Karpas-422 (cell line): ENCODE measurements at regions not wholly inside any gene's neighbourhood (a gene's known extent, or its start where the extent isn't known, plus 50 kb on each side); places are given as distances from the start of the nearest gene placed in this dataset. TPM values are rescaled to one million over a fixed set of nuclear protein-coding genes. Genes with fewer than 3 reads are reported as not detected.

Experiments
- DNase-seq: peaks from one replicate; pipeline ENCODE4 v3.0.0-alpha.2; 2015
- H2AFZ ChIP-seq: fragments of 200-600 bp; sonication (generic); 2 replicates; pipeline ENCODE4 v1.6.1; 2014; ENCODE audit warnings: antibody characterized with exemption, low read length, mixed read lengths
- H3K27ac ChIP-seq: fragments of 200-600 bp; sonication (generic); 2 replicates; pipeline ENCODE4 v1.5.1; 2014; ENCODE audit warnings: mild to moderate bottlenecking, low read length, moderate library complexity
- H3K27me3 ChIP-seq: fragments of 200-600 bp; sonication (generic); 2 replicates; pipeline ENCODE4 v1.6.1; 2014; ENCODE audit warnings: low read length, mixed read lengths
- H3K36me3 ChIP-seq: fragments of 200-600 bp; sonication (generic); 2 replicates; pipeline ENCODE4 v1.6.1; 2014; ENCODE audit warnings: low read length, mixed read lengths; ENCODE audit not compliant: insufficient read depth
- H3K4me1 ChIP-seq: fragments of 200-600 bp; sonication (generic); 2 replicates; pipeline ENCODE4 v1.6.1; 2014; ENCODE audit warnings: mild to moderate bottlenecking, low read length, mixed read lengths
- H3K4me2 ChIP-seq: fragments of 200-600 bp; sonication (generic); 2 replicates; pipeline ENCODE4 v1.6.1; 2014; ENCODE audit warnings: low read length, low read depth, mild to moderate bottlenecking; ENCODE audit not compliant: poor library complexity, severe bottlenecking
- H3K4me3 ChIP-seq: fragments of 200-600 bp; sonication (generic); 2 replicates; pipeline ENCODE4 v1.5.1; 2014; ENCODE audit warnings: mild to moderate bottlenecking, antibody characterized with exemption, low read length, mixed read lengths
- H3K79me2 ChIP-seq: fragments of 200-600 bp; sonication (generic); 2 replicates; pipeline ENCODE4 v1.6.1; 2014; ENCODE audit warnings: mild to moderate bottlenecking, low read length, mixed read lengths
- H3K9ac ChIP-seq: fragments of 200-600 bp; sonication (generic); 2 replicates; pipeline ENCODE4 v1.6.0; 2014; ENCODE audit warnings: low read length
- H3K9me2 ChIP-seq: fragments of 200-600 bp; sonication (generic), shearing (Covaris generic); replicated peaks from 2 replicates; pipeline ENCODE4 v1.6.0; 2014; ENCODE audit warnings: mild to moderate bottlenecking, low read length, moderate library complexity; ENCODE audit not compliant: insufficient read depth
- H3K9me3 ChIP-seq: fragments of 300-700, 200-600 bp; sonication (generic); 2 replicates; pipeline ENCODE4 v1.6.1; 2014; ENCODE audit warnings: low read length, mixed read lengths
- H4K20me1 ChIP-seq: fragments of 200-600 bp; sonication (generic); 2 replicates; pipeline ENCODE4 v1.6.1; 2014; ENCODE audit warnings: mild to moderate bottlenecking, antibody characterized with exemption, low read length, low read depth; ENCODE audit not compliant: insufficient read depth
- small RNA-seq: library from RNA; depleted of rRNA; stranded (forward); fragments of <200 nt; gene quantifications from one replicate; pipeline ENCODE3, GENCODE V24; 2014

DNA sequence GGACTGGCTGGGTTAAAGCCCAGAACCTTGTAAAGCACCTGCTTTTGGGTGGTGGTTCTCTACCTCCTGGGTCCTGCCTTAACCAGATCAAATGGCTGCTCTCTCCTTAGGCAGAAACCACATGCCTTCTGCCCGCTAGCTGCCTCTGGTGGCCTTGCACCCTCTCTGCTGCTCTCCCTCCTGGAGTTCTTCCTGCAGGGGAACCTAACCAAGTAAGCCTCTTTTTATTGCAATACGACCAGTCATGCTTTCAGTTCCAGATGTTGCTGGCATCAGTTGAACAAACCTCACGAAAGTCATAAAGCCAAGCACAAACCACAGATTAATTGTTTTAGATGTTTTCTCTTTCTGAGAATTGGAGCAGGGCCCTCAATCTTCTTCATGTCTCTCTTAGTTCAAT lies 118.9 kb downstream of the GDAP2 start:
- DNase-seq = no peak
- no peaks in the 10 kb centered on the region for H4K20me1 ChIP-seq
- no peaks in the 10 kb centered on the region for H3K4me1 ChIP-seq
- no peak overlapping the region for H2AFZ ChIP-seq
- no peak overlapping the region for H3K4me3 ChIP-seq
- no peaks in the 10 kb centered on the region for H3K79me2 ChIP-seq
- H3K9me3 ChIP-seq = no peaks in the 10 kb centered on the region
- H3K36me3 ChIP-seq = no peaks in the 10 kb centered on the region
- no peaks in the 10 kb centered on the region for H3K9me2 ChIP-seq
- H3K9ac ChIP-seq = no peak overlapping the region
- H3K4me2 ChIP-seq = no peak overlapping the region
- no peak overlapping the region for H3K27ac ChIP-seq
- H3K27me3 ChIP-seq = 0 out of 2 replicates have a peak, but pooled peaks cover 2% of the 10 kb centered on the region

GRCh38 chr1:117812869-117813511 lies 116.4 kb downstream of the GDAP2 start:
- H3K27ac ChIP-seq = no peak overlapping the region
- no peak for DNase-seq
- H3K9me2 ChIP-seq = no peaks in the 10 kb centered on the region
- H3K36me3 ChIP-seq = no peaks in the 10 kb centered on the region
- H3K27me3 ChIP-seq = no peaks in the 10 kb centered on the region
- H3K9ac ChIP-seq = no peak overlapping the region
- no peaks in the 10 kb centered on the region for H4K20me1 ChIP-seq
- no peak overlapping the region for H2AFZ ChIP-seq
- H3K4me2 ChIP-seq = no peak overlapping the region
- no peaks in the 10 kb centered on the region for H3K79me2 ChIP-seq
- no peaks in the 10 kb centered on the region for H3K9me3 ChIP-seq
- no peak overlapping the region for H3K4me3 ChIP-seq
- no peaks in the 10 kb centered on the region for H3K4me1 ChIP-seq

Small RNAs in the stretch of these regions (small RNA-seq; reads per million reads assigned to genes)
- not detected for gene AL390877.1
- gene RF00561 = not detected
